ENCODE measurements at regions not wholly inside any gene's neighbourhood (a gene's known extent, or its start where the extent isn't known, plus 50 kb on each side); places are given as distances from the start of the nearest gene placed in this dataset.
"Not testable (repeated sequence)": the region's sequence is repeated elsewhere in the genome, so short reads cannot be mapped to it uniquely, and the experiment has no call there.

- ATAC-seq: no peak
- in situ Hi-C loops (cut with HindIII; ENCODE audit: low pct_unique_long_range_greater_than_20kb, low sequenced_read_pairs): no loop called here
- H3K4me3 ChIP-seq (ENCODE audit: low read depth in 2 of 2, low read length in 2 of 2): no peak overlapping the region
- H3K4me1 ChIP-seq (ENCODE audit: control insufficient read depth, insufficient read depth, low read length): no peaks in the 10 kb centered on the region
- no peaks in the 10 kb centered on the region for H3K27me3 ChIP-seq (ENCODE audit: control insufficient read depth, insufficient read depth, low read length)
- no TSS peak for BruUV-seq (replicated peaks)
- POLR2A ChIA-PET: no interaction called here
- no peaks in the 10 kb centered on the region for H3K36me3 ChIP-seq (ENCODE audit: control insufficient read depth, insufficient read depth, low read length)
- DNase-seq (ENCODE audit: low read depth, low spot score): no peak
- no peak overlapping the region for H3K27ac ChIP-seq (ENCODE audit: low read length)
- CTCF ChIA-PET: no interaction called here
- no peaks in the 10 kb centered on the region for H3K9me3 ChIP-seq (ENCODE audit: control insufficient read depth, insufficient read depth, low read depth, low read length)
- TF ChIP-seq POLR2AphosphoS5 (IDR thresholded peaks at IDR 0.05; ENCODE audit: low read depth, low read length) (no peak), SIN3A (IDR thresholded peaks at IDR 0.05; ENCODE audit: borderline replicate concordance, insufficient read depth, low read depth, low read length) (no peak), TCF7L2 (IDR thresholded peaks at IDR 0.05; ENCODE audit: low read depth, low read length) (no peak), REST (IDR thresholded peaks at IDR 0.05; ENCODE audit: insufficient read depth in 1 of 2, low read depth in 2 of 2, low read length in 1 of 2) (no peak)
- TF ChIP-seq, protein P1, sequence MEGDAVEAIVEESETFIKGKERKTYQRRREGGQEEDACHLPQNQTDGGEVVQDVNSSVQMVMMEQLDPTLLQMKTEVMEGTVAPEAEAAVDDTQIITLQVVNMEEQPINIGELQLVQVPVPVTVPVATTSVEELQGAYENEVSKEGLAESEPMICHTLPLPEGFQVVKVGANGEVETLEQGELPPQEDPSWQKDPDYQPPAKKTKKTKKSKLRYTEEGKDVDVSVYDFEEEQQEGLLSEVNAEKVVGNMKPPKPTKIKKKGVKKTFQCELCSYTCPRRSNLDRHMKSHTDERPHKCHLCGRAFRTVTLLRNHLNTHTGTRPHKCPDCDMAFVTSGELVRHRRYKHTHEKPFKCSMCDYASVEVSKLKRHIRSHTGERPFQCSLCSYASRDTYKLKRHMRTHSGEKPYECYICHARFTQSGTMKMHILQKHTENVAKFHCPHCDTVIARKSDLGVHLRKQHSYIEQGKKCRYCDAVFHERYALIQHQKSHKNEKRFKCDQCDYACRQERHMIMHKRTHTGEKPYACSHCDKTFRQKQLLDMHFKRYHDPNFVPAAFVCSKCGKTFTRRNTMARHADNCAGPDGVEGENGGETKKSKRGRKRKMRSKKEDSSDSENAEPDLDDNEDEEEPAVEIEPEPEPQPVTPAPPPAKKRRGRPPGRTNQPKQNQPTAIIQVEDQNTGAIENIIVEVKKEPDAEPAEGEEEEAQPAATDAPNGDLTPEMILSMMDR (IDR thresholded peaks at IDR 0.05): no peak
- intact Hi-C loops (cut with micrococcal nuclease; ENCODE audit: unreplicated experiment): no loop called here
These were observed 214.7 kb upstream of the PLPPR1 start for GRCh38 chr9:100813871-100814270.

- no peaks in the 10 kb centered on the region for H3K27me3 ChIP-seq (ENCODE audit: control insufficient read depth, insufficient read depth, low read length)
- no peak overlapping the region for H3K4me3 ChIP-seq (ENCODE audit: low read depth in 2 of 2, low read length in 2 of 2)
- ChIA-PET CTCF (no interaction called here), POLR2A (no interaction called here)
- TF ChIP-seq, protein P1 (IDR thresholded peaks at IDR 0.05): no peak
- TF ChIP-seq TCF7L2 (IDR thresholded peaks at IDR 0.05; ENCODE audit: low read depth, low read length) (no peak), REST (IDR thresholded peaks at IDR 0.05; ENCODE audit: insufficient read depth in 1 of 2, low read depth in 2 of 2, low read length in 1 of 2) (no peak), SIN3A (IDR thresholded peaks at IDR 0.05; ENCODE audit: borderline replicate concordance, insufficient read depth, low read depth, low read length) (no peak), POLR2AphosphoS5 (IDR thresholded peaks at IDR 0.05; ENCODE audit: low read depth, low read length) (no peak)
- in situ Hi-C loops (cut with HindIII; ENCODE audit: low pct_unique_long_range_greater_than_20kb, low sequenced_read_pairs) (no loop called here), intact Hi-C loops (cut with micrococcal nuclease; ENCODE audit: unreplicated experiment) (no loop called here)
- BruUV-seq (replicated peaks): no TSS peak
- no peak for DNase-seq (ENCODE audit: low read depth, low spot score)
- no peak overlapping the region for H3K27ac ChIP-seq (ENCODE audit: low read length)
- H3K9me3 ChIP-seq (ENCODE audit: control insufficient read depth, insufficient read depth, low read depth, low read length): no peaks in the 10 kb centered on the region
- H3K36me3 ChIP-seq (ENCODE audit: control insufficient read depth, insufficient read depth, low read length): no peaks in the 10 kb centered on the region
- no peaks in the 10 kb centered on the region for H3K4me1 ChIP-seq (ENCODE audit: control insufficient read depth, insufficient read depth, low read length)
- ATAC-seq: no peak
These were observed 208.5 kb upstream of the PLPPR1 start for GRCh38 chr9:100819980-100820379.

DNA sequence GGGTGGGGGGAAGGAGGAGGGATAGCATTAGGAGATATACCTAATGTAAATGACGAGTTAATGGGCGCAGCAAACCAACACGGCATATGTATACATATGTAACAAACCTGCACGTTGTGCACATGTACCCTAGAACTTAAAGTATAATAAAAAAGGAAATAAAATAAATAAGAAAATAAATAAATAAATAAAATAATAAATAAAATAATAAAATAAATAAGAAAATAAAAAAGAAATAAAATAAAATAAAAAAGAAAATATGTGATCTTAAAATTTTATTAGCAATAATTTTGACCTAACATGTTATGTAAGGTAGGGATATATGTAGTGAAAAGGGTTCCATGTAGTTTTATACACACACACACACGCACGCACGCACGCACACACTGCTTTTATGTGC is 195.5 kb upstream of the PLPPR1 start:
- H3K27ac ChIP-seq (ENCODE audit: low read length); CTCF ChIA-PET; ATAC-seq; H3K27me3 ChIP-seq (ENCODE audit: control insufficient read depth, insufficient read depth, low read length); H3K9me3 ChIP-seq (ENCODE audit: control insufficient read depth, insufficient read depth, low read depth, low read length); DNase-seq (ENCODE audit: low read depth, low spot score); in situ Hi-C loops (cut with HindIII; ENCODE audit: low pct_unique_long_range_greater_than_20kb, low sequenced_read_pairs); intact Hi-C loops (cut with micrococcal nuclease; ENCODE audit: unreplicated experiment); POLR2A ChIA-PET; H3K36me3 ChIP-seq (ENCODE audit: control insufficient read depth, insufficient read depth, low read length); BruUV-seq (replicated peaks); H3K4me1 ChIP-seq (ENCODE audit: control insufficient read depth, insufficient read depth, low read length); H3K4me3 ChIP-seq (ENCODE audit: low read depth in 2 of 2, low read length in 2 of 2): not testable (repeated sequence)

Data from Panc1 (cell line).